GM12878 (cell line): ENCODE measurements at regions not wholly inside any gene's neighbourhood (a gene's known extent, or its start where the extent isn't known, plus 50 kb on each side); places are given as distances from the start of the nearest gene placed in this dataset.
A peak's percentile ranks its signal among the peaks of the same experiment; 100 is the strongest.

Experiments
- ATAC-seq: fragments of 200-7000 bp; cut with Tn5 transposase; 3 replicates; pipeline ENCODE4 v1.9.1; 2020; ENCODE audit warnings: mild to moderate bottlenecking, moderate library complexity
- BruUV-seq: library from RNA; stranded (reverse); fragments of 400-500 nt; replicated peaks from 2 replicates; lab custom pipeline; 2021; lab: Mats Ljungman, UMichigan
- CTCF ChIA-PET: fragments of 300-600 bp; sonication (Branson Sonifier 250); formaldehyde crosslinking; extraction: SDS; loops from one replicate; lab custom pipeline; 2021; ENCODE audit warnings: inconsistent platforms; lab: Yijun Ruan, JAX
- POLR2A ChIA-PET: fragments of 350-600 bp; formaldehyde crosslinking; extraction: SDS; loops from one replicate; lab custom pipeline; 2021; ENCODE audit warnings: inconsistent platforms; lab: Charles Lee
- RAD21 ChIA-PET: fragments of 300-600 bp; sonication (Branson Sonifier 250); formaldehyde crosslinking; loops from one replicate; lab custom pipeline; 2023; ENCODE audit warnings: antibody characterized with exemption; ENCODE audit not compliant: unreplicated experiment; lab: Charles Lee
- SMC1A ChIA-PET: fragments of 300-600 bp; sonication (Branson Sonifier 250); formaldehyde crosslinking; loops from one replicate; lab custom pipeline; 2023; ENCODE audit not compliant: unreplicated experiment, uncharacterized antibody; lab: Charles Lee
- DNase-seq: peaks from one replicate; pipeline ENCODE4 v3.0.0-alpha.2; 2011; ENCODE audit warnings: low read depth, low spot score
- FAIRE-seq: peaks from 3 replicates; lab custom pipeline; 2011; peaks lifted over from hg19 to GRCh38; lab: Jason Lieb, UNC
- H2AFZ ChIP-seq: 2 replicates; pipeline ENCODE4 v1.6.0; 2011; ENCODE audit warnings: low read depth, low read length, control low read depth; ENCODE audit not compliant: control insufficient read depth
- H3K27ac ChIP-seq: 2 replicates; pipeline ENCODE4 v1.5.1; 2011; ENCODE audit warnings: control low read depth; ENCODE audit not compliant: control insufficient read depth, insufficient read depth
- H3K27me3 ChIP-seq, 2 experiments: replicated peaks in 1 of 2; 2 replicates each; pipeline versions ENCODE4 v1.6.0 to v1.6.1; 2011; ENCODE audit warnings: low read length in 1 of 2; ENCODE audit not compliant: control insufficient read depth in 2 of 2, insufficient read depth in 2 of 2
- H3K36me3 ChIP-seq, 2 experiments: 2 replicates each; pipeline ENCODE4 v1.5.1; 2011; ENCODE audit warnings: low read length in 1 of 2; ENCODE audit not compliant: control insufficient read depth in 2 of 2, insufficient read depth in 2 of 2
- H3K4me1 ChIP-seq: 2 replicates; pipeline ENCODE4 v1.6.1; 2011; ENCODE audit warnings: mild to moderate bottlenecking, low read length, moderate library complexity, mixed read lengths; ENCODE audit not compliant: control insufficient read depth, insufficient read depth
- H3K4me2 ChIP-seq: 2 replicates; pipeline ENCODE4 v1.6.0; 2011; ENCODE audit warnings: control low read depth; ENCODE audit not compliant: control insufficient read depth, insufficient read depth
- H3K4me3 ChIP-seq: fragments of 200-600 bp; sonication (generic); 2 replicates; pipeline ENCODE4 v1.5.1; 2016
- H3K79me2 ChIP-seq: 2 replicates; pipeline ENCODE4 v1.6.0; 2011; ENCODE audit warnings: low read length; ENCODE audit not compliant: control insufficient read depth, insufficient read depth
- H3K9ac ChIP-seq: 2 replicates; pipeline ENCODE4 v1.8.0; 2011; ENCODE audit warnings: low read length, control low read depth, mixed read lengths; ENCODE audit not compliant: control insufficient read depth, insufficient read depth
- H3K9me3 ChIP-seq: replicated peaks from 3 replicates; pipeline ENCODE4 v1.5.1; 2011; ENCODE audit warnings: mild to moderate bottlenecking, low read length; ENCODE audit not compliant: control insufficient read depth, insufficient read depth
- H4K20me1 ChIP-seq: 2 replicates; pipeline ENCODE4 v1.6.0; 2011; ENCODE audit not compliant: control insufficient read depth, insufficient read depth
- BHLHE40 ChIP-seq, 2 experiments: fragments of 450-650 bp in 1 of 2; IDR thresholded peaks; 2 replicates each; pipeline ENCODE4 v1.6.1; 2011 to 2017; ENCODE audit warnings: low read depth in 2 of 2, borderline replicate concordance in 1 of 2, improper control_type of control experiment in 1 of 2, low read length in 1 of 2, mild to moderate bottlenecking in 1 of 2
- CHD2 ChIP-seq: IDR thresholded peaks from 2 replicates; pipeline ENCODE4 v1.6.1; 2011; ENCODE audit warnings: low read depth, low read length, improper control_type of control experiment, borderline replicate concordance
- CUX1 ChIP-seq: IDR thresholded peaks from 2 replicates; pipeline ENCODE4 v1.6.1; 2012; ENCODE audit warnings: improper control_type of control experiment, low read depth, low read length; ENCODE audit not compliant: insufficient replicate concordance
- JUND ChIP-seq: IDR thresholded peaks from 2 replicates; pipeline ENCODE4 v1.6.1; 2012; ENCODE audit warnings: low read depth, mild to moderate bottlenecking, low read length, improper control_type of control experiment, moderate library complexity
- POLR2AphosphoS2 ChIP-seq: IDR thresholded peaks from 2 replicates; pipeline ENCODE4 v1.6.1; 2011; ENCODE audit warnings: low read depth, mild to moderate bottlenecking, low read length, improper control_type of control experiment, moderate library complexity
- RAD51 ChIP-seq: fragments of 450-650 bp; IDR thresholded peaks from 2 replicates; pipeline ENCODE4 v1.6.1; 2016; ENCODE audit warnings: moderate library complexity, mild to moderate bottlenecking, inconsistent platforms
- SMC3 ChIP-seq: IDR thresholded peaks from 2 replicates; pipeline ENCODE4 v1.6.1; 2011; ENCODE audit warnings: low read length, improper control_type of control experiment, borderline replicate concordance
- SPI1 ChIP-seq: IDR thresholded peaks from 2 replicates; pipeline ENCODE4 v1.6.1; 2011; ENCODE audit warnings: low read depth, mild to moderate bottlenecking, low read length, moderate library complexity, borderline replicate concordance; ENCODE audit not compliant: insufficient read depth
- SREBF2 ChIP-seq: IDR thresholded peaks from 2 replicates; pipeline ENCODE4 v1.6.1; 2012; ENCODE audit warnings: mild to moderate bottlenecking, low read length
- TAF1 ChIP-seq: IDR thresholded peaks from 2 replicates; pipeline ENCODE4 v1.6.1; 2011; ENCODE audit warnings: mild to moderate bottlenecking, low read depth, low read length, borderline replicate concordance
- WRNIP1 ChIP-seq: IDR thresholded peaks from 2 replicates; pipeline ENCODE4 v1.6.1; 2011; ENCODE audit warnings: low read depth, low read length, improper control_type of control experiment, borderline replicate concordance
- YY1 ChIP-seq: IDR thresholded peaks from 2 replicates; pipeline ENCODE4 v1.6.1; 2011; ENCODE audit warnings: low read depth, mild to moderate bottlenecking, low read length
- ZNF24 ChIP-seq: fragments of 450-650 bp; IDR thresholded peaks from 2 replicates; pipeline ENCODE4 v1.6.1; 2017; ENCODE audit warnings: antibody characterized with exemption, mild to moderate bottlenecking
- WGBS: methylation state at CpG from one replicate; pipeline ENCODE4 v1.1.6; 2016; ENCODE audit warnings: low lambda C conversion rate; ENCODE audit not compliant: insufficient replicate concordance, insufficient coverage; ENCODE audit errors: missing lambda C conversion rate; 5-methylcytosine and 5-hydroxymethylcytosine counted together
- in situ Hi-C: fragments of 300-500 bp; cut with MboI; formaldehyde crosslinking; loops from 9 replicates; pipeline ENCODE4 v1.14.3; 2018; ENCODE audit warnings: mixed read lengths
- intact Hi-C: fragments of 100-400 bp; cut with micrococcal nuclease; formaldehyde crosslinking; loops from one replicate; pipeline ENCODE4 v1.14.2; 2022; ENCODE audit not compliant: unreplicated experiment

DNA sequence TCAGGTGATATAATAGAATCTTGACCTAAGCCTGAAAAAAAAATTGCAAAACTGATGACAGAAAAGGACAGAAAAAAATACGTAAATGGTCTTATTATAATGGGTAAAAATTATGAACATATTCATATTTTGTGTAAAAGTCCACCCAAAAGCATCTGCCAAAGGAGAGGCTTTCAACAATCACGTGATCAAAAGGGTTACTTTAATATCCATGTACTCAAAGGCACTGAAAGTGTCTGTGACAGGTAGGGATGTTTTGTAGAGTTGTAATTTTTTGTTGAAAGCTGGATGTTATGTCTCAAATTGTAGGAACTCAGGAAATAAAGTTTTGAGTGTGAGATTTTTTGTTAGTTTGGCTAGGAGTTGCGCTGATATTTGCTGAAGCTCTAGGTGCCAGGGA, 144.8 kb upstream of the GALNTL6 start:
- no peak for FAIRE-seq
- SMC1A ChIA-PET = no interaction called here
- no peak for ATAC-seq

DNA sequence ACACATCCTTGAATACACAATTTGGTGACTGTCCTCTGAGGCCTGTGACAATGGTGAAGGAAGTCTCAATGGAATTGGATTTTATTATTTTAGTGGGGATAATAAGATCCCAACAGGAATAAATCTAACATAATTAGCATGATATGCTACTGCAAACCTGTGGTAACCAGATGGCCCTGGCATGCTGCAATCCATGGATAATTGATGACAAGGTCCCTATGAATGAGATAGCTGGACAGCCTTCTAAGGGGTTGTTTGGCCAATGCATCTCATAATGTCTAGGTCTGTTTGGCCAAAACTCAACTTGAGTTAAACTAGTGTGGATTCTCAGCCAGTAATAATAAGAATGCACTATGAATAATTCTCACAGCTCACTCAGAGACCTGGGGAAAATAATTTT, 145.3 kb upstream of the GALNTL6 start:
- no peak overlapping the region for H3K4me3 ChIP-seq
- no peaks in the 10 kb centered on the region for H3K79me2 ChIP-seq
- H3K27me3 ChIP-seq = no peaks in the 10 kb centered on the region
- no peak overlapping the region for H2AFZ ChIP-seq
- no peak overlapping the region for H3K4me2 ChIP-seq
- FAIRE-seq (no peak), DNase-seq (no peak), ATAC-seq (no peak)
- ChIA-PET CTCF (interaction anchor here (1.1 kb wide), 1 partner anchor 18 kb away, joined by 3 read pairs; no protein-coding TSS in a partner anchor), RAD21 (interaction anchor here (0.5 kb wide), 1 partner anchor 52 kb away, joined by 3 read pairs; no protein-coding TSS in a partner anchor)
- no TSS peak for BruUV-seq
- no peak overlapping the region for H3K9ac ChIP-seq
- no peaks in the 10 kb centered on the region for H3K36me3 ChIP-seq
- TF ChIP-seq BHLHE40 (IDR thresholded peaks at IDR 0.05; ENCODE audit: borderline replicate concordance in 1 of 2, low read depth in 2 of 2, low read length in 1 of 2) = no peak
- no peak for TF ChIP-seq JUND
- no peak for TF ChIP-seq SPI1
- no peak for TF ChIP-seq YY1
- no peak for TF ChIP-seq TAF1
- TF ChIP-seq WRNIP1 = no peak
- no peak for TF ChIP-seq ZNF24
- no peak for TF ChIP-seq SMC3
- TF ChIP-seq POLR2AphosphoS2 = no peak
- no peak for TF ChIP-seq SREBF2
- no peak for TF ChIP-seq CUX1
- TF ChIP-seq CHD2 = no peak
- TF ChIP-seq, all 136 proteins: peak for 0
- Histone ChIP-seq H3K4me1 (no peaks in the 10 kb centered on the region), H3K9me3 (no peaks in the 10 kb centered on the region), H4K20me1 (no peaks in the 10 kb centered on the region), H3K27ac (no peak overlapping the region)
- ChIA-PET POLR2A (no interaction called here), SMC1A (interaction anchor here (0.6 kb wide), 1 partner anchor 26 kb away, joined by 3 read pairs; no protein-coding TSS in a partner anchor)
- in situ Hi-C loops = no loop called here
- intact Hi-C loops = no loop called here

More for the DNA sequence above, 144.8 kb upstream of the GALNTL6 start:
- in situ Hi-C loops (no loop called here), intact Hi-C loops (no loop called here)
- Histone ChIP-seq H3K4me3 (no peak overlapping the region), H3K4me2 (no peak overlapping the region), H3K9ac (no peak overlapping the region), H3K4me1 (no peaks in the 10 kb centered on the region), H3K9me3 (no peaks in the 10 kb centered on the region), H2AFZ (no peak overlapping the region), H3K79me2 (no peaks in the 10 kb centered on the region), H3K27me3 (no peaks in the 10 kb centered on the region), H4K20me1 (no peaks in the 10 kb centered on the region), H3K36me3 (no peaks in the 10 kb centered on the region), H3K27ac (no peak overlapping the region)
- DNase-seq = no peak
- ChIA-PET POLR2A (no interaction called here), CTCF (no interaction called here), RAD21 (interaction anchor here (0.5 kb wide), 1 partner anchor 52 kb away, joined by 3 read pairs; no protein-coding TSS in a partner anchor)
- TF ChIP-seq RAD51 (peak; percentile 46; the same call in 1 of the 2 replicates), JUND (no peak)
- no TSS peak for BruUV-seq
- WGBS = 39% methylated on average over 3 of the region's 3 CpGs
